NCI-H82 (cell line): ENCODE measurements at regions not wholly inside any gene's neighbourhood (a gene's known extent, or its start where the extent isn't known, plus 50 kb on each side); places are given as distances from the start of the nearest gene placed in this dataset.
"Not testable (repeated sequence)": the region's sequence is repeated elsewhere in the genome, so short reads cannot be mapped to it uniquely, and the experiment has no call there.

Experiments used
- DNase-seq: peaks from one replicate; lab custom pipeline; 2025; lab: John Stamatoyannopoulos, UW

GRCh38 chr5:16392718-16393117 lies 72.9 kb downstream of the ZNF622 start:
- DNase-seq: no peak

GRCh38 chr5:16391858-16392649 lies 73.5 kb downstream of the ZNF622 start:
- no peak for DNase-seq

GRCh38 chr5:16390825-16391224 lies 74.8 kb downstream of the ZNF622 start:
- DNase-seq: no peak

- DNase-seq: no peak
These were observed 80.0 kb downstream of the ZNF622 start for GRCh38 chr5:16385516-16386090.

- no peak for DNase-seq
These were observed 80.8 kb downstream of the ZNF622 start for GRCh38 chr5:16384804-16385203.

GRCh38 chr5:16384222-16384621 lies 81.4 kb downstream of the ZNF622 start:
- no peak for DNase-seq

GRCh38 chr5:16383544-16384052 lies 82.0 kb downstream of the ZNF622 start:
- no peak for DNase-seq

- DNase-seq: no peak
These were observed 83.6 kb downstream of the ZNF622 start for GRCh38 chr5:16382047-16382446.

GRCh38 chr5:16378762-16379161 lies 86.8 kb downstream of the ZNF622 start:
- peak; percentile 79 for DNase-seq

- no peak for DNase-seq
These were observed 93.1 kb downstream of the ZNF622 start for GRCh38 chr5:16372493-16372892.

GRCh38 chr5:16366491-16366890 lies 99.1 kb downstream of the ZNF622 start:
- DNase-seq: no peak

GRCh38 chr5:16364910-16365309 lies 100.7 kb downstream of the ZNF622 start:
- DNase-seq: no peak

GRCh38 chr5:16353439-16353838 lies 112.2 kb downstream of the ZNF622 start:
- not testable (repeated sequence) for DNase-seq

GRCh38 chr5:16350816-16351215 lies 114.8 kb downstream of the ZNF622 start:
- DNase-seq: no peak

- DNase-seq: peak; percentile 41
These were observed 119.2 kb downstream of the ZNF622 start for GRCh38 chr5:16346380-16346779.

GRCh38 chr5:16345454-16345853 lies 120.1 kb downstream of the ZNF622 start:
- DNase-seq: no peak

GRCh38 chr5:16326137-16326536 lies 139.5 kb downstream of the ZNF622 start:
- DNase-seq: no peak

- no peak for DNase-seq
These were observed 141.7 kb upstream of the MARCHF11 start for GRCh38 chr5:16321284-16321683.

GRCh38 chr5:16315501-16315900 lies 135.9 kb upstream of the MARCHF11 start:
- DNase-seq: no peak

GRCh38 chr5:16313761-16314160 lies 134.2 kb upstream of the MARCHF11 start:
- DNase-seq: peak; percentile 20

GRCh38 chr5:16312785-16313184 lies 133.2 kb upstream of the MARCHF11 start:
- peak; percentile 1 for DNase-seq

- no peak for DNase-seq
These were observed 132.1 kb upstream of the MARCHF11 start for GRCh38 chr5:16311666-16312065.

GRCh38 chr5:16306812-16307211 lies 127.2 kb upstream of the MARCHF11 start:
- DNase-seq: no peak

- DNase-seq: no peak
These were observed 125.3 kb upstream of the MARCHF11 start for GRCh38 chr5:16304846-16305245.
